Mesenchymal stem cell (in vitro differentiated cells and primary cell): ENCODE measurements at regions not wholly inside any gene's neighbourhood (a gene's known extent, or its start where the extent isn't known, plus 50 kb on each side); places are given as distances from the start of the nearest gene placed in this dataset.
"Not testable (repeated sequence)": the region's sequence is repeated elsewhere in the genome, so short reads cannot be mapped to it uniquely, and the experiment has no call there.

Source experiments
- DNase-seq: peaks from one replicate; pipeline ENCODE4 v3.0.0-alpha.2; 2013
- H2AFZ ChIP-seq: one replicate; pipeline ENCODE4 v1.6.1; 2013; ENCODE audit warnings: low read depth, mild to moderate bottlenecking, control low read depth, inconsistent platforms, low read length, moderate library complexity
- H2AK5ac ChIP-seq: 2 replicates; pipeline ENCODE4 v1.6.1; 2013; ENCODE audit warnings: low read length, moderate library complexity, mild to moderate bottlenecking, inconsistent platforms; ENCODE audit not compliant: severe bottlenecking
- H2BK120ac ChIP-seq: one replicate; pipeline ENCODE4 v1.6.1; 2013; ENCODE audit warnings: low read depth, mild to moderate bottlenecking, inconsistent platforms, low read length, moderate library complexity
- H2BK12ac ChIP-seq, 2 experiments: one replicate each; pipeline ENCODE4 v1.6.1; 2013; ENCODE audit warnings: inconsistent platforms in 2 of 2, low read length in 2 of 2, mild to moderate bottlenecking in 2 of 2, moderate library complexity in 2 of 2, control low read depth in 1 of 2
- H2BK15ac ChIP-seq: one replicate; pipeline ENCODE4 v1.6.1; 2013; ENCODE audit warnings: mild to moderate bottlenecking, low read depth, inconsistent platforms; ENCODE audit not compliant: poor library complexity, severe bottlenecking
- H2BK5ac ChIP-seq: 2 replicates; pipeline ENCODE4 v1.6.1; 2013; ENCODE audit warnings: low read depth, mild to moderate bottlenecking, low read length, control low read depth, inconsistent platforms; ENCODE audit not compliant: poor library complexity, severe bottlenecking
- H3K14ac ChIP-seq, 2 experiments: one replicate each; pipeline ENCODE4 v1.6.1; 2013; ENCODE audit warnings: inconsistent platforms in 2 of 2, low read length in 2 of 2, control low read depth in 1 of 2, mild to moderate bottlenecking in 1 of 2, moderate library complexity in 1 of 2
- H3K18ac ChIP-seq, 2 experiments: one replicate each; pipeline ENCODE4 v1.6.1; 2013; ENCODE audit warnings: inconsistent platforms in 2 of 2, low read length in 2 of 2, control low read depth in 1 of 2, low read depth in 1 of 2, mild to moderate bottlenecking in 1 of 2
- H3K23ac ChIP-seq, 2 experiments: one replicate each; pipeline ENCODE4 v1.6.1; 2013; ENCODE audit warnings: inconsistent platforms in 2 of 2, low read length in 2 of 2, mild to moderate bottlenecking in 2 of 2, moderate library complexity in 2 of 2, control low read depth in 1 of 2
- H3K27ac ChIP-seq: 2 replicates; pipeline ENCODE4 v1.5.1; 2013; ENCODE audit warnings: mild to moderate bottlenecking, moderate library complexity, low read length, control low read depth, inconsistent platforms; ENCODE audit not compliant: poor library complexity, severe bottlenecking
- H3K27me3 ChIP-seq, 2 experiments: 2 replicates each; pipeline versions ENCODE4 v1.6.1 to v1.7.0; 2013; ENCODE audit warnings: low read length in 2 of 2, mild to moderate bottlenecking in 2 of 2, moderate library complexity in 2 of 2, control low read depth in 1 of 2, inconsistent platforms in 1 of 2; ENCODE audit not compliant: control insufficient read depth in 1 of 2, insufficient read depth in 1 of 2
- H3K36me3 ChIP-seq, 2 experiments: 2 replicates each; pipeline versions ENCODE4 v1.6.1 to v1.7.0; 2013; ENCODE audit warnings: low read length in 2 of 2, control low read depth in 1 of 2, inconsistent platforms in 1 of 2, low read depth in 1 of 2, mild to moderate bottlenecking in 1 of 2; ENCODE audit not compliant: insufficient read depth in 2 of 2, control insufficient read depth in 1 of 2
- H3K4ac ChIP-seq, 2 experiments: one replicate each; pipeline ENCODE4 v1.6.1; 2013; ENCODE audit warnings: inconsistent platforms in 2 of 2, low read length in 2 of 2, mild to moderate bottlenecking in 2 of 2, moderate library complexity in 2 of 2, control low read depth in 1 of 2, low read depth in 1 of 2
- H3K4me1 ChIP-seq: 2 replicates; pipeline ENCODE4 v1.6.1; 2013; ENCODE audit warnings: low read depth, low read length, control low read depth; ENCODE audit not compliant: control insufficient read depth, insufficient read depth
- H3K4me2 ChIP-seq: 2 replicates; pipeline ENCODE4 v1.6.1; 2013; ENCODE audit warnings: low read length, mild to moderate bottlenecking, inconsistent platforms; ENCODE audit not compliant: poor library complexity, severe bottlenecking
- H3K4me3 ChIP-seq, 2 experiments: 2 replicates each; pipeline versions ENCODE4 v1.5.1 to v1.7.0; 2013; ENCODE audit warnings: low read length in 2 of 2, mild to moderate bottlenecking in 2 of 2, control low read depth in 1 of 2, low read depth in 1 of 2; ENCODE audit not compliant: insufficient read depth in 1 of 2
- H3K79me1 ChIP-seq: replicated peaks from 2 replicates; pipeline ENCODE4 v1.6.1; 2013; ENCODE audit warnings: mild to moderate bottlenecking, control low read depth, low read length, inconsistent platforms; ENCODE audit not compliant: poor library complexity, severe bottlenecking
- H3K9ac ChIP-seq: 2 replicates; pipeline ENCODE4 v1.7.0; 2013; ENCODE audit warnings: mild to moderate bottlenecking, low read length, moderate library complexity
- H3K9me3 ChIP-seq: 2 replicates; pipeline ENCODE4 v1.7.0; 2013; ENCODE audit warnings: mild to moderate bottlenecking, low read length; ENCODE audit not compliant: control insufficient read depth
- H4K8ac ChIP-seq: one replicate; pipeline ENCODE4 v1.6.1; 2013; ENCODE audit warnings: inconsistent platforms, mild to moderate bottlenecking, low read length, moderate library complexity
- H4K91ac ChIP-seq: one replicate; pipeline ENCODE4 v1.6.1; 2013; ENCODE audit warnings: mild to moderate bottlenecking, low read length, inconsistent platforms
- WGBS: methylation state at CpG from one replicate; pipeline ENCODE4 v1.1.7; 2013; ENCODE audit warnings: mixed read lengths; 5-methylcytosine and 5-hydroxymethylcytosine counted together

- Histone ChIP-seq H2BK15ac (no peak overlapping the region), H3K14ac (no peak overlapping the region), H3K4me3 (no peak overlapping the region), H3K4ac (no peak overlapping the region), H2BK5ac (no peak overlapping the region), H2BK120ac (no peak overlapping the region), H3K79me1 (no peaks in the 10 kb centered on the region), H3K27ac (no peak overlapping the region), H3K9ac (no peak overlapping the region), H3K18ac (no peak overlapping the region), H3K36me3 (no peaks in the 10 kb centered on the region), H3K23ac (no peak overlapping the region), H2AFZ (no peak overlapping the region), H3K4me1 (peaks cover 4% of the 10 kb centered on the region), H3K4me2 (no peak overlapping the region), H3K9me3 (no peaks in the 10 kb centered on the region), H2BK12ac (no peak overlapping the region), H4K8ac (no peak overlapping the region), H2AK5ac (no peak overlapping the region), H4K91ac (no peak overlapping the region), H3K27me3 (peaks cover 45 to 69% of the 10 kb centered on the region in 2 experiments)
- DNase-seq: no peak
- 94% methylated on average over 5 of the region's 5 CpGs for WGBS
Observed at GRCh38 chr1:181184621-181185020, 96.1 kb downstream of the IER5 start.

GRCh38 chr1:181185461-181185860 is 97.0 kb downstream of the IER5 start:
- no peak overlapping the region for H3K14ac ChIP-seq
- H3K27me3 ChIP-seq: peaks cover 40 to 67% of the 10 kb centered on the region in 2 experiments
- no peak overlapping the region for H3K18ac ChIP-seq
- no peak for DNase-seq
- H2AFZ ChIP-seq: no peak overlapping the region
- H3K4me2 ChIP-seq: no peak overlapping the region
- H4K8ac ChIP-seq: no peak overlapping the region
- H3K79me1 ChIP-seq: no peaks in the 10 kb centered on the region
- H2BK15ac ChIP-seq: no peak overlapping the region
- no peak overlapping the region for H2BK5ac ChIP-seq
- H3K23ac ChIP-seq: no peak overlapping the region
- no peak overlapping the region for H2AK5ac ChIP-seq
- H3K4ac ChIP-seq: no peak overlapping the region
- no peak overlapping the region for H3K27ac ChIP-seq
- no peaks in the 10 kb centered on the region for H3K9me3 ChIP-seq
- no peak overlapping the region for H3K9ac ChIP-seq
- WGBS: 41% methylated on average over 3 of the region's 3 CpGs
- no peak overlapping the region for H2BK120ac ChIP-seq
- H2BK12ac ChIP-seq: no peak overlapping the region
- H3K4me1 ChIP-seq: peaks cover 4% of the 10 kb centered on the region
- H4K91ac ChIP-seq: no peak overlapping the region
- H3K36me3 ChIP-seq: no peaks in the 10 kb centered on the region
- no peak overlapping the region for H3K4me3 ChIP-seq

GRCh38 chr1:181186133-181186532 is 97.6 kb downstream of the IER5 start:
- H3K36me3 ChIP-seq, H4K8ac ChIP-seq, H4K91ac ChIP-seq, H2AK5ac ChIP-seq, H3K14ac ChIP-seq, H3K18ac ChIP-seq, H3K4me1 ChIP-seq, H3K23ac ChIP-seq, H2AFZ ChIP-seq, H3K4ac ChIP-seq, DNase-seq, H2BK5ac ChIP-seq, H3K9ac ChIP-seq, H3K9me3 ChIP-seq, H2BK120ac ChIP-seq, H2BK15ac ChIP-seq, H3K79me1 ChIP-seq, H3K4me3 ChIP-seq, H3K4me2 ChIP-seq, H2BK12ac ChIP-seq, H3K27ac ChIP-seq: not testable (repeated sequence)
- H3K27me3 ChIP-seq: peaks cover 43 to 68% of the 10 kb centered on the region in 2 experiments
- no CpG with 5 or more reads among the region's 4 CpGs for WGBS

GRCh38 chr1:181187337-181188126 is 99.0 kb downstream of the IER5 start:
- H3K4me3 ChIP-seq: no peak overlapping the region
- no peak overlapping the region for H2BK15ac ChIP-seq
- no peak overlapping the region for H2BK12ac ChIP-seq
- no peaks in the 10 kb centered on the region for H3K9me3 ChIP-seq
- H3K9ac ChIP-seq: no peak overlapping the region
- DNase-seq: no peak
- no peak overlapping the region for H2BK5ac ChIP-seq
- H4K91ac ChIP-seq: no peak overlapping the region
- no peak overlapping the region for H4K8ac ChIP-seq
- H3K4me1 ChIP-seq: peaks cover 5% of the 10 kb centered on the region
- no peak overlapping the region for H3K4me2 ChIP-seq
- H3K36me3 ChIP-seq: no peaks in the 10 kb centered on the region
- H3K27me3 ChIP-seq: peaks cover 44 to 78% of the 10 kb centered on the region in 2 experiments
- H2AFZ ChIP-seq: no peak overlapping the region
- H3K18ac ChIP-seq: no peak overlapping the region
- no peaks in the 10 kb centered on the region for H3K79me1 ChIP-seq
- H3K14ac ChIP-seq: no peak overlapping the region
- H2BK120ac ChIP-seq: no peak overlapping the region
- H2AK5ac ChIP-seq: no peak overlapping the region
- H3K4ac ChIP-seq: no peak overlapping the region
- 71% methylated on average over 5 of the region's 7 CpGs for WGBS
- H3K23ac ChIP-seq: no peak overlapping the region
- H3K27ac ChIP-seq: no peak overlapping the region
